ENCODE measurements at regions not wholly inside any gene's neighbourhood (a gene's known extent, or its start where the extent isn't known, plus 50 kb on each side); places are given as distances from the start of the nearest gene placed in this dataset.
A peak's percentile ranks its signal among the peaks of the same experiment; 100 is the strongest.

- no peak for DNase-seq (ENCODE audit: low spot score)
Measured at GRCh38 chr12:13293096-13293495, 96.6 kb downstream of the EMP1 start.

GRCh38 chr12:13289653-13290289 is 93.2 kb downstream of the EMP1 start:
- no peak for DNase-seq (ENCODE audit: low spot score)

- DNase-seq (ENCODE audit: low spot score) = peak; percentile 79
Measured at GRCh38 chr12:13288937-13289652, 92.6 kb downstream of the EMP1 start.

DNA sequence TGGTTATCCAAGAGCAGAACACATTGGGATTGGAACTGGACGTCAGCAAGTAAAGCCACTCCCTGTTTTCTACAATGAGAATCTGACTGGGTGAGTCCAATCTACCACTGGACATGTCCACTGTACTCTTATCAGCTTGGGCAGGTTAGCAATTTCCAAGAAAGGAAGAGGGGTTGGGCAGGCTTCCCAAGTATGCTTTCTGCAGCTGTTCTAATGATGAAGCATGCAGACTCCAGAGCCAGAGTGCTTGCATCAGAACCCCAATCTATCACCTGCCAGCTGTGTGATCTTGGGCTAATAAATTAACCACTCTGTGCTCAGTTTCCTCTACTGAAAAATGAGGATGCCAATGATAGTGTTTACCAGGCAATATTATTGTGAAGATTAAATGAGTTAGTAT is 92.0 kb downstream of the EMP1 start:
- no peak for DNase-seq (ENCODE audit: low spot score)

DNA sequence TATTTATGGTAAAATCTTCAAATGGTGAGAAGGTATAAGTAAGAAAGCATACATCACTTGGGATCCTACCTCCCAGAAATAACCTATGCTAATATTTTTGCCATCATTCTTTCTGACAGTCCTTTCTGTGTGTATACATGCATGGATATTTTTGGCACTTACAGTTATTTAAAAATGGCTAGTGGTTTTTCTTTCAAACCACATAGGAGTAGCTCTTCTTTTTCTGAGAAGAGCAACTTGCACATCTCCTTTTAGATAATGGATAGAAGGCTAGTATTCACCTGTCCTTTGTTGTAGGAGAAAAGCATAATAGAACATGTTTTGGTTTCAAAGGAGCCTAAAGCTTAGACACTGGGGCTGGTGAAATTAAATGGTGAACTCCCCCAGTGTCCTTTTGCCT is 87.3 kb downstream of the EMP1 start:
- DNase-seq (ENCODE audit: low spot score) = no peak

DNA sequence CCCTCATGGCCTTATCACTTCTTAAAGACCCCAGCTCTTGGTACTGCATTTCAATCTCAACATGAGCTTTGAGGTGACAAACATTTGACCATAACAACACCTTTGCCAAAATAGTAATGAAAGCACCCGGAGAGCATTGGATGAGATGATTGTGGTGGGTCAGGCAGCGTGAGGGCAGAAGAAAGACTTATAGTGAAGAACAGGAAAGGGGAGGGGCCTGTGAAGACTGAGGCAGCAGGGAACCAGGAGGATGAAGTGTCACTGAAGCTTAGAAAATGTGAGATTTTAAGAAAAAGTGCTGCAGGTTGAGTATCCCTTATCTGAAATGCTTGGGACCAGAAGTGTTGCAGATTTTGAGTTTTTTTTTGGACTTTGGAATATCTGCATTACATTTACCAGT is 86.3 kb downstream of the EMP1 start:
- DNase-seq (ENCODE audit: low spot score) = no peak

DNA sequence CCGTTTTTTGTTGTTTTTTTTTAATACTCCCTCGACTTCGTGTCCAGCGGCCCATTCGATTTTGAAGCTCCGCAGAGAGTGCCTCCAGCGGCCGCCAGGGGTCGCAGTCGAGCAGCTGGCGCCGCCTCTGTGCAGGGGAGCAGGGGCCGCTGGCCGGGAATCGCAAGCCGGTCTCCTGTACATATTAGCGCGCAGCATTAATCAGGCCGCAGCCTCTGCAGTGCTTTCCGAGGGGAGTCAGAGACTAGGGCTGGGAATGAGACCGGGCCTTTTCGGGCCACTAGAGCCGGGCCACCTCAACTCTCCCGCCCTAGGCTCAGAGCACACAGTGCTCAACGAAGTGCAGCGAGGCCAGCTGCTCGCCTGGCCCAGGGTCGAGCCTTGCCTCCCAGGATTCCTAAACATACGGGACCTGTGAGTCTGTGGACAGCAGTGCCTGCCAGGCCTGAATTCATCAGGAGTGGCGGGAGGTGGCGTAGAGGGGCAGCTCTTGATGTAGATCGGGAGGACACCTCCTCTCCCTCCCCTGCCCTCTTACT is 81.8 kb downstream of the EMP1 start:
- peak; percentile 65 for DNase-seq (ENCODE audit: low spot score)

- DNase-seq (ENCODE audit: low spot score) = no peak
Measured at GRCh38 chr12:13277293-13277692, 80.8 kb downstream of the EMP1 start.

DNA sequence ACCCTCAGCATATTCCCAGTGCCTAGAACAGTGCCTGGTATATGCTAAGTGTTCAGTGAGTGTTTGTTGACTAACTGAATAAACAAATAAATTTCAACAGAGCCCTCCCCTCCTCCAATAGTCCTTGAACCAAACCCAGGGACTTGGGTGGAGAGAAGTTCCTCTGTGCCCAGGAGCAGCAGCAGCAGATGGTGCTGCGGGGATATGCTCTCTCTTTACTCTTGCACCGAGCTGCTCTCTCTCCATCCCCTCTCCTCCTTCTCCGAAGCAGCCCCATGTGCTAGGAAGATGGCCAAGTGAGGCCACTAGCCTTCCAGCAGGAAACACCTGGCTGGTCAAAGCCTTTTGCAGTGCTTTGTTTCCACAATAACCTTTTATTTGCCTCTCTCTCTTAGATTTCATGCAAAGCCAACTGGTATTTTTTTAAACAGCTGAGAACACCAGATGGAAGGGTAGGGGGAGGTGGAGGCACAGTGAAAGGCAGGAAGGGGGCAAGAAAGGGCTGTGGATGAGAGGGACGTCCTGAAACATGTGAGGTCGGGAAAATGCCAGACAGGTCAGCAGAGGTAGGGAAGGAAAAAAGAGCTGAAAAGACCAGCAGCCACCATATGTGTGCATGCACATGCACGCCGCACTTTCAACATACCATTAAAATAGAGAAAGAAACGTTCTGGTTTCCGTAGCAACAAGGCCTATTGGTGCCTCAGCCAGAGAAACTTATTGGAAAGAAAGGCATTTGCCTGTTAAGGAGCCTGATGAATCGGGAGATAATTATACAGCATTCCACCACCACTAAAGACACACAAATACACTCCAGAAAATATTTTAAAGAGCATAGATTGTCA is 78.9 kb downstream of the EMP1 start:
- DNase-seq (ENCODE audit: low spot score) = no peak

DNA sequence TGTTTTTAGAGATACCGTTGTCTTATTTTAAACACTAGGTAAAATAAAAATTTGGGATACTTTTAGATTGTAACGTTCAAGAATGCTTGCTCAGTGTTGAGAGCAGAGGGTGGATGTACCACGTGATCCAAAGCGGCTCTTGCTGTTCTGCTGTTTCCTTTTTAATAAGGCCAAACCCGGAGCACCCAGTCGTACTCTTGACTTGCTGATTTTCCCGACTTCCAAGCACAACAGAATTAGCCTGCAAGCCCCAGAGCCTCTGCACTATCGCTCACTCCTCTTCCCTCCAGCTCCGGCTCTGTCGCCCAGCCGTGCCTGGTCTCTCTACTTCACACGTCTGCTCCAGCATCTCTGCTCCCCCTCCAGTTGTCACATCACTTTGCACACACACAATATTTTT is 77.3 kb downstream of the EMP1 start:
- no peak for DNase-seq (ENCODE audit: low spot score)

GRCh38 chr12:13273097-13273496 is 76.6 kb downstream of the EMP1 start:
- DNase-seq (ENCODE audit: low spot score) = no peak

GRCh38 chr12:13270817-13271216 is 74.3 kb downstream of the EMP1 start:
- no peak for DNase-seq (ENCODE audit: low spot score)
